PC-9 (cell line): ENCODE measurements at regions not wholly inside any gene's neighbourhood (a gene's known extent, or its start where the extent isn't known, plus 50 kb on each side); places are given as distances from the start of the nearest gene placed in this dataset.

Experiments
- EZH2 ChIP-seq: fragments of 200-600 bp; sonication (generic); IDR thresholded peaks from 2 replicates; pipeline ENCODE4 v1.8.0; 2017; ENCODE audit warnings: antibody characterized with exemption, low read depth
- TF ChIP-seq, protein P1 (sequence below): fragments of 200-600 bp; sonication (generic); conservative IDR thresholded peaks from 2 replicates; pipeline ENCODE4 v1.6.1; 2017; ENCODE audit warnings: mixed run types, antibody characterized with exemption, mild to moderate bottlenecking, moderate library complexity

DNA sequence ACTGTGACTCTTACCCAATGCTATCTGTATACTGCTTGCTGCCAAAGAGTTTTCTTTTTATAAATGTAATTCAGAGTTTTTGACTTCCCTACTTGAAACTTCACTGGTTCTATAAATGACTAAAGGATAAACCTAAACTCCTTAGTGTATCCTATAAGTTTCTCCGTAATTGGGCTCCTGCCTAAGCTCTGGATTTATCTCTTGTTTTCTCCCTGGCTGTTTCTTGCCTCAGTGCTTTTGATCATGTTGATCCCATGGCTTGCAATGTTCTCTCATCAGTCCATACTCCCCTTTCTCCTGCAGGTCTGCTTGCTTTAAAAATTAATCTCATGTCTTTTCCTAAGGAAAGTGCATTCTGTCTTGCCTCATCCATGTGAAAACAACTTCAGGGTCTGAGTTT is 1543.1 kb upstream of the IGFBP7 start:
- TF ChIP-seq, protein P1, sequence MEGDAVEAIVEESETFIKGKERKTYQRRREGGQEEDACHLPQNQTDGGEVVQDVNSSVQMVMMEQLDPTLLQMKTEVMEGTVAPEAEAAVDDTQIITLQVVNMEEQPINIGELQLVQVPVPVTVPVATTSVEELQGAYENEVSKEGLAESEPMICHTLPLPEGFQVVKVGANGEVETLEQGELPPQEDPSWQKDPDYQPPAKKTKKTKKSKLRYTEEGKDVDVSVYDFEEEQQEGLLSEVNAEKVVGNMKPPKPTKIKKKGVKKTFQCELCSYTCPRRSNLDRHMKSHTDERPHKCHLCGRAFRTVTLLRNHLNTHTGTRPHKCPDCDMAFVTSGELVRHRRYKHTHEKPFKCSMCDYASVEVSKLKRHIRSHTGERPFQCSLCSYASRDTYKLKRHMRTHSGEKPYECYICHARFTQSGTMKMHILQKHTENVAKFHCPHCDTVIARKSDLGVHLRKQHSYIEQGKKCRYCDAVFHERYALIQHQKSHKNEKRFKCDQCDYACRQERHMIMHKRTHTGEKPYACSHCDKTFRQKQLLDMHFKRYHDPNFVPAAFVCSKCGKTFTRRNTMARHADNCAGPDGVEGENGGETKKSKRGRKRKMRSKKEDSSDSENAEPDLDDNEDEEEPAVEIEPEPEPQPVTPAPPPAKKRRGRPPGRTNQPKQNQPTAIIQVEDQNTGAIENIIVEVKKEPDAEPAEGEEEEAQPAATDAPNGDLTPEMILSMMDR: no peak
- no peak for TF ChIP-seq EZH2
